AG04450 (cell line): ENCODE measurements at regions not wholly inside any gene's neighbourhood (a gene's known extent, or its start where the extent isn't known, plus 50 kb on each side); places are given as distances from the start of the nearest gene placed in this dataset.

Source experiments
- CTCF ChIA-PET: fragments of 300-600, 350-600 bp; formaldehyde crosslinking; extraction: SDS; loops from one replicate; lab custom pipeline; 2022; ENCODE audit warnings: antibody characterized with exemption, inconsistent platforms; lab: Charles Lee
- POLR2A ChIA-PET: fragments of 350-600 bp; formaldehyde crosslinking; extraction: SDS; loops from one replicate; lab custom pipeline; 2021; ENCODE audit warnings: antibody characterized with exemption, inconsistent platforms; lab: Yijun Ruan, JAX
- DNase-seq: peaks from one replicate; pipeline ENCODE4 v3.0.0-alpha.2; 2011; ENCODE audit warnings: low read depth, low spot score
- H3K27ac ChIP-seq: one replicate; pipeline ENCODE4 v1.5.1; 2012; ENCODE audit warnings: low read depth, low read length, control low read depth
- H3K27me3 ChIP-seq: one replicate; pipeline ENCODE4 v1.6.0; 2012; ENCODE audit warnings: low read length; ENCODE audit not compliant: control insufficient read depth, insufficient read depth
- H3K4me3 ChIP-seq: 2 replicates; pipeline ENCODE4 v1.5.1; 2011; ENCODE audit warnings: mild to moderate bottlenecking, low read depth, low read length, control low read depth
- H3K9me3 ChIP-seq: 2 replicates; pipeline ENCODE4 v1.5.1; 2012; ENCODE audit warnings: low read length; ENCODE audit not compliant: control insufficient read depth, insufficient read depth
- CTCF ChIP-seq: IDR thresholded peaks from 2 replicates; pipeline ENCODE4 v1.5.1; 2011; ENCODE audit warnings: low read depth, low read length, control low read depth, inconsistent platforms

GRCh38 chr2:22912398-22912797 lies 472.6 kb upstream of the KLHL29 start:
- no peak for DNase-seq
- Histone ChIP-seq H3K27me3 (no peaks in the 10 kb centered on the region), H3K9me3 (peaks cover 10% of the 10 kb centered on the region), H3K27ac (no peak overlapping the region), H3K4me3 (no peak overlapping the region)
- ChIA-PET CTCF (no interaction called here), POLR2A (no interaction called here)
- no peak for TF ChIP-seq CTCF

GRCh38 chr2:22929998-22930397 lies 455.0 kb upstream of the KLHL29 start:
- Histone ChIP-seq H3K27ac (no peak overlapping the region), H3K4me3 (no peak overlapping the region), H3K9me3 (peaks cover 4% of the 10 kb centered on the region), H3K27me3 (no peaks in the 10 kb centered on the region)
- DNase-seq: no peak
- ChIA-PET POLR2A (no interaction called here), CTCF (no interaction called here)
- no peak for TF ChIP-seq CTCF

DNA sequence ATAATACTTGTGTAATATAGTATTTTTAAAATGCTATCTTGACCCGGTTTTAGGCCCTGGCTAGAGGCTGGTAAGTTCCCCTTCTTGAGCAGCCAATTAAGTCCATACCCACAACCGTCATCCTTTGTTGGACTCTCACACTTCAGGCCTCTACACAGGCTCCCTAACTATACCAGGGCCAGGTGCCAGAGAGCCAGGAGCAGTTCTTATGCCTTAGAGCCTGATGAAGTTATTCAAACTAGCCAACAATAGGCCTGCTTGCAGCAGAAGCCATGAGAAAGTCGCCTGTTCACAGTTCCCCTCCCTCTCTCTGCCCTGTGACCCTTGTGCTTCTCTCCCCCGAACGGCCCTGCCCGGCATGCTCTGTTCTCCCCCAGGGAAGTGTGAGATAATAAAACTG lies 454.2 kb upstream of the KLHL29 start:
- Histone ChIP-seq H3K27me3 (no peaks in the 10 kb centered on the region), H3K9me3 (peaks cover 4% of the 10 kb centered on the region), H3K4me3 (no peak overlapping the region), H3K27ac (no peak overlapping the region)
- CTCF ChIA-PET: no interaction called here
- POLR2A ChIA-PET: no interaction called here
- TF ChIP-seq CTCF: no peak
- no peak for DNase-seq

GRCh38 chr2:22932288-22932687 lies 452.7 kb upstream of the KLHL29 start:
- TF ChIP-seq CTCF: no peak
- POLR2A ChIA-PET: no interaction called here
- H3K27ac ChIP-seq: no peak overlapping the region
- CTCF ChIA-PET: interaction anchor here (0.6 kb wide), 1 partner anchor 1810 kb away, joined by 3 read pairs; no protein-coding TSS in a partner anchor
- no peak overlapping the region for H3K4me3 ChIP-seq
- H3K9me3 ChIP-seq: peaks cover 6% of the 10 kb centered on the region
- no peaks in the 10 kb centered on the region for H3K27me3 ChIP-seq
- no peak for DNase-seq

GRCh38 chr2:22934747-22935146 lies 450.2 kb upstream of the KLHL29 start:
- CTCF ChIA-PET: interaction anchor here (0.6 to 0.7 kb wide), 2 partner anchors 17 to 337 kb away, joined by 4 to 8 read pairs; no protein-coding TSS in a partner anchor
- peaks cover 6% of the 10 kb centered on the region for H3K9me3 ChIP-seq

More at GRCh38 chr2:22934747-22935146, 450.2 kb upstream of the KLHL29 start:
- H3K4me3 ChIP-seq: no peak overlapping the region
- no peak for DNase-seq
- POLR2A ChIA-PET: no interaction called here
- H3K27ac ChIP-seq: no peak overlapping the region
- no peaks in the 10 kb centered on the region for H3K27me3 ChIP-seq
- TF ChIP-seq CTCF: no peak
